DOHH2 (cell line): ENCODE measurements at regions not wholly inside any gene's neighbourhood (a gene's known extent, or its start where the extent isn't known, plus 50 kb on each side); places are given as distances from the start of the nearest gene placed in this dataset.

Experiments used
- CTCF ChIP-seq: fragments of 200-600 bp; sonication (generic); IDR thresholded peaks from one replicate; pipeline ENCODE4 v1.5.1; 2014; ENCODE audit warnings: antibody characterized with exemption, mild to moderate bottlenecking, low read depth, low read length; ENCODE audit not compliant: poor library complexity, severe bottlenecking
- EZH2phosphoT487 ChIP-seq: fragments of 200-600 bp; sonication (generic); IDR thresholded peaks from 2 replicates; pipeline ENCODE4 v1.6.1; 2017; ENCODE audit warnings: borderline replicate concordance, mild to moderate bottlenecking, antibody characterized with exemption, low read length, moderate library complexity, mixed read lengths

GRCh38 chr18:45398448-45398847, 216.8 kb upstream of the SLC14A2 start:
- TF ChIP-seq CTCF = no peak
- TF ChIP-seq EZH2phosphoT487 = no peak
